ENCODE measurements at regions not wholly inside any gene's neighbourhood (a gene's known extent, or its start where the extent isn't known, plus 50 kb on each side); places are given as distances from the start of the nearest gene placed in this dataset.

GRCh38 chr3:84109911-84110310 lies 848.9 kb upstream of the CADM2 start:
- H3K4me2 ChIP-seq (ENCODE audit: low read length): no peak overlapping the region
- no peak overlapping the region for H3K9ac ChIP-seq (ENCODE audit: low read length)
- intact Hi-C loops (cut with micrococcal nuclease): no loop called here
- no peak overlapping the region for H2AFZ ChIP-seq (ENCODE audit: low read depth, low read length, poor library complexity, severe bottlenecking)
- ChIA-PET CTCF (no interaction called here), RAD21 (ENCODE audit: low non-redundant PET in 1 of 2, low total read pairs in 2 of 2, uncharacterized antibody in 2 of 2, unreplicated experiment in 2 of 2) (no interaction called here), POLR2A (no interaction called here)
- no peaks in the 10 kb centered on the region for H3K79me2 ChIP-seq (ENCODE audit: insufficient read depth, low read length)
- no peaks in the 10 kb centered on the region for H3K36me3 ChIP-seq (ENCODE audit: control insufficient read depth in 1 of 2, insufficient read depth in 2 of 2, low read length in 2 of 2)
- TF ChIP-seq CBX3 (IDR thresholded peaks at IDR 0.05; ENCODE audit: low read depth) (no peak), SIN3A (IDR thresholded peaks at IDR 0.05; ENCODE audit: low read depth) (no peak), CTCF (IDR thresholded peaks at IDR 0.05 in 2 of 3, conservative IDR thresholded peaks at IDR 0.05 in 1 of 3; ENCODE audit: borderline replicate concordance in 1 of 3, insufficient read depth in 1 of 3, low read depth in 2 of 3, low read length in 2 of 3) (no peak), ELF1 (IDR thresholded peaks at IDR 0.05; ENCODE audit: borderline replicate concordance, low read depth) (no peak), CEBPB (IDR thresholded peaks at IDR 0.05; ENCODE audit: low read depth) (no peak), FOSL1 (IDR thresholded peaks at IDR 0.05; ENCODE audit: low read depth) (no peak), POLR2AphosphoS5 (IDR thresholded peaks at IDR 0.05; ENCODE audit: low read depth, low read length) (no peak), JUND (IDR thresholded peaks at IDR 0.05) (no peak), SP1 (IDR thresholded peaks at IDR 0.05; ENCODE audit: low read depth) (no peak)
- TF ChIP-seq, protein P1, sequence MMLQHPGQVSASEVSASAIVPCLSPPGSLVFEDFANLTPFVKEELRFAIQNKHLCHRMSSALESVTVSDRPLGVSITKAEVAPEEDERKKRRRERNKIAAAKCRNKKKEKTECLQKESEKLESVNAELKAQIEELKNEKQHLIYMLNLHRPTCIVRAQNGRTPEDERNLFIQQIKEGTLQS (IDR thresholded peaks at IDR 0.05): no peak
- H3K9me2 ChIP-seq (ENCODE audit: insufficient read depth): no peaks in the 10 kb centered on the region
- no peaks in the 10 kb centered on the region for H3K4me1 ChIP-seq (ENCODE audit: control insufficient read depth in 1 of 2, insufficient read depth in 2 of 2, low read length in 2 of 2)
- no TSS peak for BruUV-seq (replicated peaks)
- H3K27me3 ChIP-seq (ENCODE audit: insufficient read depth, low read length): no peaks in the 10 kb centered on the region
- no peak overlapping the region for H3K27ac ChIP-seq (ENCODE audit: low read depth, low read length)
- ATAC-seq: no peak
- peaks cover 22 to 28% of the 10 kb centered on the region in 2 experiments; a peak in 2 of 4 replicates for H3K9me3 ChIP-seq (ENCODE audit: control insufficient read depth in 1 of 2, insufficient read depth in 1 of 2, low read depth in 1 of 2, low read length in 2 of 2)
- no peak overlapping the region for H3K4me3 ChIP-seq (replicated peaks in 1 of 2; ENCODE audit: low read depth in 1 of 2, low read length in 2 of 2)
- DNase-seq (ENCODE audit: low read depth, low spot score): no peak
- no peaks in the 10 kb centered on the region for H4K20me1 ChIP-seq (ENCODE audit: insufficient read depth)

GRCh38 chr3:84110787-84111186 lies 848.0 kb upstream of the CADM2 start:
- no TSS peak for BruUV-seq (replicated peaks)

More at GRCh38 chr3:84110787-84111186, 848.0 kb upstream of the CADM2 start:
- Histone ChIP-seq H3K79me2 (ENCODE audit: insufficient read depth, low read length) (no peaks in the 10 kb centered on the region), H4K20me1 (ENCODE audit: insufficient read depth) (no peaks in the 10 kb centered on the region), H3K4me2 (ENCODE audit: low read length) (no peak overlapping the region), H3K4me1 (ENCODE audit: control insufficient read depth in 1 of 2, insufficient read depth in 2 of 2, low read length in 2 of 2) (no peaks in the 10 kb centered on the region), H3K27ac (ENCODE audit: low read depth, low read length) (no peak overlapping the region), H2AFZ (ENCODE audit: low read depth, low read length, poor library complexity, severe bottlenecking) (no peak overlapping the region), H3K9me2 (ENCODE audit: insufficient read depth) (no peaks in the 10 kb centered on the region), H3K4me3 (replicated peaks in 1 of 2; ENCODE audit: low read depth in 1 of 2, low read length in 2 of 2) (no peak overlapping the region), H3K9ac (ENCODE audit: low read length) (no peak overlapping the region), H3K36me3 (ENCODE audit: control insufficient read depth in 1 of 2, insufficient read depth in 2 of 2, low read length in 2 of 2) (no peaks in the 10 kb centered on the region), H3K27me3 (ENCODE audit: insufficient read depth, low read length) (no peaks in the 10 kb centered on the region), H3K9me3 (ENCODE audit: control insufficient read depth in 1 of 2, insufficient read depth in 1 of 2, low read depth in 1 of 2, low read length in 2 of 2) (peaks cover 22 to 26% of the 10 kb centered on the region in 2 experiments; a peak in 2 of 4 replicates)
- ATAC-seq: no peak
- RAD21 ChIA-PET (ENCODE audit: low non-redundant PET in 1 of 2, low total read pairs in 2 of 2, uncharacterized antibody in 2 of 2, unreplicated experiment in 2 of 2): no interaction called here
- TF ChIP-seq CBX3 (IDR thresholded peaks at IDR 0.05; ENCODE audit: low read depth) (no peak), EZH2phosphoT487 (IDR thresholded peaks at IDR 0.05; ENCODE audit: borderline replicate concordance) (no peak), SP1 (IDR thresholded peaks at IDR 0.05; ENCODE audit: low read depth) (no peak), CEBPB (IDR thresholded peaks at IDR 0.05; ENCODE audit: low read depth) (no peak), EZH2 (IDR thresholded peaks at IDR 0.05) (no peak), JUND (IDR thresholded peaks at IDR 0.05) (no peak), ELF1 (IDR thresholded peaks at IDR 0.05; ENCODE audit: borderline replicate concordance, low read depth) (no peak), POLR2AphosphoS5 (IDR thresholded peaks at IDR 0.05; ENCODE audit: low read depth, low read length) (no peak), FOSL1 (IDR thresholded peaks at IDR 0.05; ENCODE audit: low read depth) (no peak), EGR1 (IDR thresholded peaks at IDR 0.05; ENCODE audit: low read depth) (no peak), SIN3A (IDR thresholded peaks at IDR 0.05; ENCODE audit: low read depth) (no peak), ZNF274 (IDR thresholded peaks at IDR 0.05; ENCODE audit: low read depth, low read length) (no peak), ZFX (IDR thresholded peaks at IDR 0.05) (no peak)
- TF ChIP-seq, protein P1 (IDR thresholded peaks at IDR 0.05): no peak
- TF ChIP-seq, protein P2, sequence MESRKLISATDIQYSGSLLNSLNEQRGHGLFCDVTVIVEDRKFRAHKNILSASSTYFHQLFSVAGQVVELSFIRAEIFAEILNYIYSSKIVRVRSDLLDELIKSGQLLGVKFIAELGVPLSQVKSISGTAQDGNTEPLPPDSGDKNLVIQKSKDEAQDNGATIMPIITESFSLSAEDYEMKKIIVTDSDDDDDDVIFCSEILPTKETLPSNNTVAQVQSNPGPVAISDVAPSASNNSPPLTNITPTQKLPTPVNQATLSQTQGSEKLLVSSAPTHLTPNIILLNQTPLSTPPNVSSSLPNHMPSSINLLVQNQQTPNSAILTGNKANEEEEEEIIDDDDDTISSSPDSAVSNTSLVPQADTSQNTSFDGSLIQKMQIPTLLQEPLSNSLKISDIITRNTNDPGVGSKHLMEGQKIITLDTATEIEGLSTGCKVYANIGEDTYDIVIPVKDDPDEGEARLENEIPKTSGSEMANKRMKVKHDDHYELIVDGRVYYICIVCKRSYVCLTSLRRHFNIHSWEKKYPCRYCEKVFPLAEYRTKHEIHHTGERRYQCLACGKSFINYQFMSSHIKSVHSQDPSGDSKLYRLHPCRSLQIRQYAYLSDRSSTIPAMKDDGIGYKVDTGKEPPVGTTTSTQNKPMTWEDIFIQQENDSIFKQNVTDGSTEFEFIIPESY (IDR thresholded peaks at IDR 0.05; ENCODE audit: extremely low read depth, insufficient replicate concordance, low read length): no peak
- intact Hi-C loops (cut with micrococcal nuclease): no loop called here
- DNase-seq (ENCODE audit: low read depth, low spot score): no peak
- CTCF ChIA-PET: no interaction called here
- POLR2A ChIA-PET: no interaction called here
